Esophagus (tissue), 2 donors: ENCODE measurements at regions not wholly inside any gene's neighbourhood (a gene's known extent, or its start where the extent isn't known, plus 50 kb on each side); places are given as distances from the start of the nearest gene placed in this dataset.
"Not testable (repeated sequence)": the region's sequence is repeated elsewhere in the genome, so short reads cannot be mapped to it uniquely, and the experiment has no call there.

Experiments used
- H3K27ac ChIP-seq, 2 donors: one replicate each; pipeline ENCODE4 v1.5.1; 2013; ENCODE audit warnings: low read depth in 2 of 2, mild to moderate bottlenecking in 2 of 2, inconsistent platforms in 1 of 2, low read length in 1 of 2, moderate library complexity in 1 of 2
- H3K27me3 ChIP-seq, 2 donors: one replicate each; pipeline ENCODE4 v1.6.1; 2013; ENCODE audit warnings: low read length in 2 of 2, control low read depth in 1 of 2, mild to moderate bottlenecking in 1 of 2; ENCODE audit not compliant: insufficient read depth in 2 of 2, control insufficient read depth in 1 of 2
- H3K36me3 ChIP-seq, 2 donors: one replicate each; pipeline ENCODE4 v1.6.1; 2013; ENCODE audit warnings: low read length in 1 of 2; ENCODE audit not compliant: control insufficient read depth in 2 of 2, insufficient read depth in 2 of 2
- H3K4me1 ChIP-seq, 2 donors: one replicate each; pipeline ENCODE4 v1.6.1; 2013; ENCODE audit warnings: low read length in 1 of 2; ENCODE audit not compliant: control insufficient read depth in 2 of 2, insufficient read depth in 2 of 2
- H3K4me3 ChIP-seq, 2 donors: one replicate each; pipeline ENCODE4 v1.5.1; 2013; ENCODE audit warnings: low read length in 2 of 2, mild to moderate bottlenecking in 2 of 2, low read depth in 1 of 2, moderate library complexity in 1 of 2
- H3K9me3 ChIP-seq, 2 donors: one replicate each; pipeline ENCODE4 v1.6.1; 2013; ENCODE audit warnings: mild to moderate bottlenecking in 2 of 2, low read depth in 1 of 2, low read length in 1 of 2, moderate library complexity in 1 of 2; ENCODE audit not compliant: control insufficient read depth in 2 of 2, insufficient read depth in 1 of 2
- WGBS, 2 donors: extraction: QIAGEN DNeasy Blood & Tissue Kit; methylation state at CpG; one replicate each; pipeline ENCODE4 v1.1.7; 2013; 5-methylcytosine and 5-hydroxymethylcytosine counted together
- donor health status: healthy with polysubstance abuse.
- donor health status: Bipolar disorder and iron deficiency.

- Histone ChIP-seq H3K4me3 (no peak overlapping the region), H3K4me1 (no peaks in the 10 kb centered on the region), H3K36me3 (no peaks in the 10 kb centered on the region), H3K27ac (no peak overlapping the region), H3K9me3 (peaks cover 3% of the 10 kb centered on the region in 2 donors), H3K27me3 (no peaks in the 10 kb centered on the region)
- WGBS, 2 donors = 95 to 96% methylated on average over 10 of the region's 10 CpGs
Observed at GRCh38 chr1:245070836-245071615, 83.8 kb upstream of the KIF26B start.

- Histone ChIP-seq H3K4me3 (no peak overlapping the region), H3K36me3 (no peaks in the 10 kb centered on the region), H3K9me3 (no peaks in the 10 kb centered on the region), H3K27ac (no peak overlapping the region), H3K27me3 (no peaks in the 10 kb centered on the region), H3K4me1 (no peaks in the 10 kb centered on the region)
- 89 to 93% methylated on average over 5 of the region's 5 CpGs for WGBS, 2 donors
Observed at GRCh38 chr1:245067257-245067656, 87.5 kb upstream of the KIF26B start.

GRCh38 chr1:245062741-245063305, 92.0 kb upstream of the KIF26B start:
- Histone ChIP-seq H3K4me1 (no peaks in the 10 kb centered on the region), H3K27me3 (no peaks in the 10 kb centered on the region), H3K36me3 (no peaks in the 10 kb centered on the region), H3K27ac (no peak overlapping the region), H3K4me3 (no peak overlapping the region), H3K9me3 (no peaks in the 10 kb centered on the region)
- 93 to 97% methylated on average over 5 of the region's 5 CpGs for WGBS, 2 donors

GRCh38 chr1:245061808-245062207, 93.0 kb upstream of the KIF26B start:
- not testable (repeated sequence) for H3K4me1 ChIP-seq, H3K27ac ChIP-seq, H3K36me3 ChIP-seq, H3K9me3 ChIP-seq, H3K4me3 ChIP-seq, H3K27me3 ChIP-seq
- 89% methylated on average over 4 of the region's 4 CpGs for WGBS, 2 donors

DNA sequence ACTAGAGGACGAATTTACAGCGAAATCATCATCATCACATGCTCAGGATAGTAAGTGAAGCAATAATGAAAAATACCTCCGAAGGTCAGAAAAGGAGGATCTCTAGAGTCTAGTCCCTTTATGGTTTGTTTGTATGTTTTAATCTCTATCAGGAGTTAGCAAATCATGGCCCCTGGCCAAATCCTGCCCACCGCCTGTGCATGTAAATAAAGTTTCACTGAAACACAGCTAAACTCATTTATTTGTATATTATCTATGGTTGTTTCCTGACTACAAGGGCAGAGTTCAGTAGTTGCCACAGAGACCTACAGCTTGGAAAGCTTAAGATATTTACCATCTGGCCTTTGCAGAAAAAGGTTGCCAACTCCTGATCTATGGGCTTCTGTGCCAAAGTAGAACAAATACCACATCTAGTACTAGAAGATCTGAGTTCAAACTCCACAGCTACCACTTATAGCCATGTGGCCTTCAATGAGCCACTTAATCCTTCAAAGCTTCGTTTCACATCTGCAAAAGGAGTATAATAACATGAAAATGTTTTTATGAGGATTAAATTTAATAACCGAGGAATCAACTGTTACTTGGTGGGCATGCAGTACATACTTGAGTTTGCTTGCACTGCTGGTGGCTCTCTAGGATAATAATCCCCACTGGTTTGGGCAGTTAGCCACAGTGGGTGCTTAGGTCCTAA, 94.0 kb upstream of the KIF26B start:
- whole genome bisulfite sequencing, 2 donors = 46 to 69% methylated on average over 6 of the region's 6 CpGs
- no peak overlapping the region for H3K4me3 ChIP-seq
- H3K36me3 ChIP-seq = no peaks in the 10 kb centered on the region
- no peaks in the 10 kb centered on the region for H3K27me3 ChIP-seq
- no peaks in the 10 kb centered on the region for H3K9me3 ChIP-seq
- no peak overlapping the region for H3K27ac ChIP-seq
- no peaks in the 10 kb centered on the region for H3K4me1 ChIP-seq

DNA sequence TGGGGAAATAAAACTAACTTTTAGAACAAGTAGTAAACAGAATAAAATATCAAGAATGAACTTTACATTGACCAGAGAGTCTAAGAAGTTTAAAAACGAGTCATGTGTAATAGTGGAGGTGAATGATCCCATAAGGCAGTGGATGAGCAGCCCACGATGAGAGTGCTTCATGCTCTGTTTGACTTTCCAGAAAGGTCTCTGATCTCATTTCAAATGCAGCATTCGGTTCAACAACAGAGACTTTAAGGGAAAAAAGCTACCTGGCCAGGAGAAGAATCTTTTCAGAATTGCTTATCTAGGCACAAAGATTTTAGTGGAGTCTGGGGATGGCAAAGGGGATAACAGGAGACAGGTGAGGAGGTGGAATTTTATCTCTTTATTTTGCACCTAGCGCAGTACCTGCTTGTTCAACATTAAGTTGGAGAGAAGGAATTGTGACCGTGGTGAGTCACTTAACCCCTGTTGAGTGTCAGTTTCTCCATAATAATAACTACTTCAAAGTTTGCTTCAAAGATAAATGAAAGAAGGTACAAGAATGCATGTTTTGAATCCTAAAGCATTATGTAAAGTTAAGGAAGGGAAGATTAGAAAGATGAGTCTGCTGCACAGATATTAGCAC, 94.9 kb upstream of the KIF26B start:
- Histone ChIP-seq H3K4me1 (no peaks in the 10 kb centered on the region), H3K27ac (no peak overlapping the region), H3K36me3 (no peaks in the 10 kb centered on the region), H3K27me3 (no peaks in the 10 kb centered on the region), H3K4me3 (no peak overlapping the region), H3K9me3 (no peaks in the 10 kb centered on the region)
- 51 to 67% methylated on average over 5 of the region's 5 CpGs for WGBS, 2 donors

GRCh38 chr1:245058882-245059281, 95.9 kb upstream of the KIF26B start:
- Histone ChIP-seq H3K36me3 (no peaks in the 10 kb centered on the region), H3K9me3 (no peaks in the 10 kb centered on the region), H3K4me3 (no peak overlapping the region), H3K27me3 (no peaks in the 10 kb centered on the region), H3K27ac (no peak overlapping the region), H3K4me1 (no peaks in the 10 kb centered on the region)
- 92 to 95% methylated on average over 4 of the region's 4 CpGs for WGBS, 2 donors

DNA sequence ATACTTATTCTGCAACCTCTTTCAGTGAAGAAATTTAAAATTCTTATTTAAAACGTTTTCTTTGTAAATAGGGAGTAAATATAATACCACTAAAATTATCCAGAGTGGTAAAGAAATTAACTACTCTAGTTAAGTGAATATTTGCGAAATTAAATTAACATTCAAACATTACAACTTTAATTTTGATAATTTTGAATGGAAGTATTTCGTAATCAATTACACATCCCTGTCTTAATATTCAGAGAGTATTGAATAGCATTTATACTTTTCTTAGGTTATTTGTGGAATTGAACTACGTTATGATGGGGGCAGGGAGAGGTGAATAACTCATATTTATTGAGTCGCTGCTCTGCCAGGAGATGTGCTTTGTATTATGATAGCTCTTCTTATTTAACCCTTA, 96.3 kb upstream of the KIF26B start:
- H3K27ac ChIP-seq = no peak overlapping the region
- H3K27me3 ChIP-seq = no peaks in the 10 kb centered on the region
- 86 to 90% methylated on average over 5 of the region's 5 CpGs for WGBS, 2 donors
- no peaks in the 10 kb centered on the region for H3K4me1 ChIP-seq
- no peaks in the 10 kb centered on the region for H3K9me3 ChIP-seq
- H3K36me3 ChIP-seq = no peaks in the 10 kb centered on the region
- H3K4me3 ChIP-seq = no peak overlapping the region

DNA sequence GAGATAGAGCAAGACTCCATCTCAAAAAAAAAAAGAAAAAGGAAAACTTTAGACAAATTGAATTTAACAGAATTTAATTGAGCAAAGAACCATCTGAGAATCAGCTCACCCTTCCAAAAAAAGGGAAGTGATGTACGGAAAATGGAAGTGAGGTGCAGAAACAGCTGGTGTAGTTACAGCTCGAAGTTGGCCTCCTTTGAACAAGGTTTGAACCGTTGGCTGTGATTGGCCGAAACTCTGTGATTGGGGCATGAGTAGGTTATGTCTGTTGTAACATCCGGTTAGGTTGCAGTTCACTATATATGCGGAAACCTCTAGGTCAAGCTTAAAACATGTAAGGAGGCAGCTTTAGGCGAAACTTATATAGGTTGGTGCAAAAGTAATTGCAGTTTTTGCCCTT, 97.9 kb upstream of the KIF26B start:
- Histone ChIP-seq H3K9me3 (no peaks in the 10 kb centered on the region), H3K4me3 (no peak overlapping the region), H3K27me3 (no peaks in the 10 kb centered on the region), H3K27ac (no peak overlapping the region), H3K4me1 (no peaks in the 10 kb centered on the region), H3K36me3 (no peaks in the 10 kb centered on the region)
- 91% methylated on average over 7 of the region's 7 CpGs for WGBS, 2 donors
